ENCODE measurements at regions not wholly inside any gene's neighbourhood (a gene's known extent, or its start where the extent isn't known, plus 50 kb on each side); places are given as distances from the start of the nearest gene placed in this dataset.

- TF ChIP-seq, protein P1, sequence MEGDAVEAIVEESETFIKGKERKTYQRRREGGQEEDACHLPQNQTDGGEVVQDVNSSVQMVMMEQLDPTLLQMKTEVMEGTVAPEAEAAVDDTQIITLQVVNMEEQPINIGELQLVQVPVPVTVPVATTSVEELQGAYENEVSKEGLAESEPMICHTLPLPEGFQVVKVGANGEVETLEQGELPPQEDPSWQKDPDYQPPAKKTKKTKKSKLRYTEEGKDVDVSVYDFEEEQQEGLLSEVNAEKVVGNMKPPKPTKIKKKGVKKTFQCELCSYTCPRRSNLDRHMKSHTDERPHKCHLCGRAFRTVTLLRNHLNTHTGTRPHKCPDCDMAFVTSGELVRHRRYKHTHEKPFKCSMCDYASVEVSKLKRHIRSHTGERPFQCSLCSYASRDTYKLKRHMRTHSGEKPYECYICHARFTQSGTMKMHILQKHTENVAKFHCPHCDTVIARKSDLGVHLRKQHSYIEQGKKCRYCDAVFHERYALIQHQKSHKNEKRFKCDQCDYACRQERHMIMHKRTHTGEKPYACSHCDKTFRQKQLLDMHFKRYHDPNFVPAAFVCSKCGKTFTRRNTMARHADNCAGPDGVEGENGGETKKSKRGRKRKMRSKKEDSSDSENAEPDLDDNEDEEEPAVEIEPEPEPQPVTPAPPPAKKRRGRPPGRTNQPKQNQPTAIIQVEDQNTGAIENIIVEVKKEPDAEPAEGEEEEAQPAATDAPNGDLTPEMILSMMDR (IDR thresholded peaks at IDR 0.05; ENCODE audit: poor library complexity, severe bottlenecking): no peak
- TF ChIP-seq POLR2AphosphoS5 (IDR thresholded peaks at IDR 0.05): no peak
- TF ChIP-seq MXI1 (conservative IDR thresholded peaks at IDR 0.05; ENCODE audit: poor library complexity, severe bottlenecking): no peak
Measured at GRCh38 chr7:42292991-42293521, 56.0 kb upstream of the GLI3 start.

Data from neural cell (in vitro differentiated cells).